ENCODE measurements at regions not wholly inside any gene's neighbourhood (a gene's known extent, or its start where the extent isn't known, plus 50 kb on each side); places are given as distances from the start of the nearest gene placed in this dataset.

DNA sequence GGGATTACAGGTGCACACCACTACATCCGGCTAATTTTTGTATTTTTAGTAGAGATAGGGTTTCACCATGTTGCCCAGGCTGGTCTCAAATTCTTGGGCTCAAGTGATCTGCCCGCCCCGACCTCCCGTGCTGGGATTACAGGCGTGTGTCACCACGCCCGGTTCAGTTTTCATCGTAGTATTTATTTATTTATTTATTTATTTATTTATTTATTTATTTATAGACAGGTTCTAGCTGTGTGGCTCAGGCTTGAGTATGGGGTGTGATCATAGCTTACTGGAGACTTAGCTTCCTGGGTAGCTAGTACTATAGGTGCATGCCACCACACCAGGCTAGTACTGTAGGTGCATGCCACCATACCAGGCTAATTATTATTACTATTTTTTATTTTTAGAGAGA is 64.1 kb upstream of the STOX2 start:
- TF ChIP-seq, protein P1, sequence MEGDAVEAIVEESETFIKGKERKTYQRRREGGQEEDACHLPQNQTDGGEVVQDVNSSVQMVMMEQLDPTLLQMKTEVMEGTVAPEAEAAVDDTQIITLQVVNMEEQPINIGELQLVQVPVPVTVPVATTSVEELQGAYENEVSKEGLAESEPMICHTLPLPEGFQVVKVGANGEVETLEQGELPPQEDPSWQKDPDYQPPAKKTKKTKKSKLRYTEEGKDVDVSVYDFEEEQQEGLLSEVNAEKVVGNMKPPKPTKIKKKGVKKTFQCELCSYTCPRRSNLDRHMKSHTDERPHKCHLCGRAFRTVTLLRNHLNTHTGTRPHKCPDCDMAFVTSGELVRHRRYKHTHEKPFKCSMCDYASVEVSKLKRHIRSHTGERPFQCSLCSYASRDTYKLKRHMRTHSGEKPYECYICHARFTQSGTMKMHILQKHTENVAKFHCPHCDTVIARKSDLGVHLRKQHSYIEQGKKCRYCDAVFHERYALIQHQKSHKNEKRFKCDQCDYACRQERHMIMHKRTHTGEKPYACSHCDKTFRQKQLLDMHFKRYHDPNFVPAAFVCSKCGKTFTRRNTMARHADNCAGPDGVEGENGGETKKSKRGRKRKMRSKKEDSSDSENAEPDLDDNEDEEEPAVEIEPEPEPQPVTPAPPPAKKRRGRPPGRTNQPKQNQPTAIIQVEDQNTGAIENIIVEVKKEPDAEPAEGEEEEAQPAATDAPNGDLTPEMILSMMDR (IDR thresholded peaks at IDR 0.05; ENCODE audit: poor library complexity, severe bottlenecking), result no peak
- TF ChIP-seq MXI1 (conservative IDR thresholded peaks at IDR 0.05; ENCODE audit: poor library complexity, severe bottlenecking) (no peak), POLR2AphosphoS5 (IDR thresholded peaks at IDR 0.05) (no peak), EZH2 (IDR thresholded peaks at IDR 0.05; ENCODE audit: borderline replicate concordance, insufficient read depth, low read length, poor library complexity, severe bottlenecking) (no peak), SMC3 (conservative IDR thresholded peaks at IDR 0.05; ENCODE audit: poor library complexity) (no peak), RAD21 (conservative IDR thresholded peaks at IDR 0.05) (no peak)
- TF ChIP-seq, protein P2, sequence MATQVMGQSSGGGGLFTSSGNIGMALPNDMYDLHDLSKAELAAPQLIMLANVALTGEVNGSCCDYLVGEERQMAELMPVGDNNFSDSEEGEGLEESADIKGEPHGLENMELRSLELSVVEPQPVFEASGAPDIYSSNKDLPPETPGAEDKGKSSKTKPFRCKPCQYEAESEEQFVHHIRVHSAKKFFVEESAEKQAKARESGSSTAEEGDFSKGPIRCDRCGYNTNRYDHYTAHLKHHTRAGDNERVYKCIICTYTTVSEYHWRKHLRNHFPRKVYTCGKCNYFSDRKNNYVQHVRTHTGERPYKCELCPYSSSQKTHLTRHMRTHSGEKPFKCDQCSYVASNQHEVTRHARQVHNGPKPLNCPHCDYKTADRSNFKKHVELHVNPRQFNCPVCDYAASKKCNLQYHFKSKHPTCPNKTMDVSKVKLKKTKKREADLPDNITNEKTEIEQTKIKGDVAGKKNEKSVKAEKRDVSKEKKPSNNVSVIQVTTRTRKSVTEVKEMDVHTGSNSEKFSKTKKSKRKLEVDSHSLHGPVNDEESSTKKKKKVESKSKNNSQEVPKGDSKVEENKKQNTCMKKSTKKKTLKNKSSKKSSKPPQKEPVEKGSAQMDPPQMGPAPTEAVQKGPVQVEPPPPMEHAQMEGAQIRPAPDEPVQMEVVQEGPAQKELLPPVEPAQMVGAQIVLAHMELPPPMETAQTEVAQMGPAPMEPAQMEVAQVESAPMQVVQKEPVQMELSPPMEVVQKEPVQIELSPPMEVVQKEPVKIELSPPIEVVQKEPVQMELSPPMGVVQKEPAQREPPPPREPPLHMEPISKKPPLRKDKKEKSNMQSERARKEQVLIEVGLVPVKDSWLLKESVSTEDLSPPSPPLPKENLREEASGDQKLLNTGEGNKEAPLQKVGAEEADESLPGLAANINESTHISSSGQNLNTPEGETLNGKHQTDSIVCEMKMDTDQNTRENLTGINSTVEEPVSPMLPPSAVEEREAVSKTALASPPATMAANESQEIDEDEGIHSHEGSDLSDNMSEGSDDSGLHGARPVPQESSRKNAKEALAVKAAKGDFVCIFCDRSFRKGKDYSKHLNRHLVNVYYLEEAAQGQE (IDR thresholded peaks at IDR 0.05; ENCODE audit: borderline replicate concordance), result no peak

All from neural cell (in vitro differentiated cells).